AG09319 (cell line): ENCODE measurements at regions not wholly inside any gene's neighbourhood (a gene's known extent, or its start where the extent isn't known, plus 50 kb on each side); places are given as distances from the start of the nearest gene placed in this dataset.
"Not testable (repeated sequence)": the region's sequence is repeated elsewhere in the genome, so short reads cannot be mapped to it uniquely, and the experiment has no call there.

ENCODE experiments used
- DNase-seq: peaks from one replicate; pipeline ENCODE4 v3.0.0-alpha.2; 2010; ENCODE audit warnings: low read depth; ENCODE audit errors: extremely low read depth
- CTCF ChIP-seq: IDR thresholded peaks from 2 replicates; pipeline ENCODE4 v1.5.1; 2011; ENCODE audit warnings: low read depth, mild to moderate bottlenecking, inconsistent platforms, low read length, moderate library complexity

- TF ChIP-seq CTCF, result no peak
- no peak for DNase-seq
Measured at GRCh38 chr5:179457612-179458011, 92.7 kb upstream of the RUFY1 start.

- not testable (repeated sequence) for DNase-seq
Measured at GRCh38 chr5:179456075-179456474, 94.3 kb upstream of the RUFY1 start.

GRCh38 chr5:179455320-179455719 lies 95.0 kb upstream of the RUFY1 start:
- no peak for DNase-seq
- TF ChIP-seq CTCF, result no peak

- TF ChIP-seq CTCF, result no peak
- DNase-seq, result no peak
Measured at GRCh38 chr5:179454356-179454755, 96.0 kb upstream of the RUFY1 start.

- DNase-seq, result no peak
- TF ChIP-seq CTCF, result no peak
Measured at GRCh38 chr5:179453616-179454015, 96.7 kb upstream of the RUFY1 start.

GRCh38 chr5:179452356-179453230 lies 97.8 kb upstream of the RUFY1 start:
- no peak for TF ChIP-seq CTCF
- DNase-seq, result no peak

- no peak for DNase-seq
- no peak for TF ChIP-seq CTCF
Measured at GRCh38 chr5:179451828-179452196, 98.5 kb upstream of the RUFY1 start.
